ENCODE measurements at regions not wholly inside any gene's neighbourhood (a gene's known extent, or its start where the extent isn't known, plus 50 kb on each side); places are given as distances from the start of the nearest gene placed in this dataset.

GRCh38 chr1:201663491-201664113, 124.7 kb downstream of the NAV1 start:
- TF ChIP-seq CTCF (conservative IDR thresholded peaks at IDR 0.05; ENCODE audit: low read length) (no peak), EZH2phosphoT487 (IDR thresholded peaks at IDR 0.05; ENCODE audit: borderline replicate concordance, low read depth, low read length) (no peak)

Measured in OCI-LY7 (cell line).